ENCODE measurements at regions not wholly inside any gene's neighbourhood (a gene's known extent, or its start where the extent isn't known, plus 50 kb on each side); places are given as distances from the start of the nearest gene placed in this dataset.
A peak's percentile ranks its signal among the peaks of the same experiment; 100 is the strongest.

GRCh38 chr5:173457482-173457881, 129.3 kb upstream of the STC2 start:
- Histone ChIP-seq H3F3A (ENCODE audit: low read length, unreplicated experiment) (peaks cover 15% of the 10 kb centered on the region), H3K9me3 (ENCODE audit: low read length) (no peaks in the 10 kb centered on the region), H3K36me3 (ENCODE audit: low read depth, low read length) (no peaks in the 10 kb centered on the region), H2AFZ (ENCODE audit: low read length) (no peak overlapping the region), H3K9me2 (replicated peaks; ENCODE audit: low read length) (no peaks in the 10 kb centered on the region), H3K4me1 (ENCODE audit: insufficient read depth, low read length) (peaks cover 52% of the 10 kb centered on the region), H4K20me1 (ENCODE audit: low read length) (no peaks in the 10 kb centered on the region), H3K9ac (ENCODE audit: low read length) (peak overlapping the region; percentile 76), H3K4me3 (ENCODE audit: low read length) (no peak overlapping the region), H3K79me2 (ENCODE audit: low read length) (no peaks in the 10 kb centered on the region), H3K4me2 (ENCODE audit: low read length) (peak overlapping the region; percentile 56), H3K27me3 (ENCODE audit: low read length) (no peaks in the 10 kb centered on the region), H3K27ac (ENCODE audit: low read length) (peak overlapping the region; percentile 95)
- TSS peak; percentile 38 for BruUV-seq (replicated peaks)
- intact Hi-C loops (cut with micrococcal nuclease), result loop anchor here (10.0 kb wide), 1 partner anchor 683 kb away; the partner anchor contains the start of gene DUSP1
- TF ChIP-seq EZH2phosphoT487 (IDR thresholded peaks at IDR 0.05; ENCODE audit: borderline replicate concordance, low read length), result no peak
- TF ChIP-seq EZH2 (IDR thresholded peaks at IDR 0.05; ENCODE audit: low read length, unreplicated experiment), result no peak
- no peak for TF ChIP-seq CTCF (conservative IDR thresholded peaks at IDR 0.05; ENCODE audit: low read depth, low read length)
- POLR2A ChIA-PET (ENCODE audit: unreplicated experiment), result no interaction called here
- ATAC-seq (no peak), DNase-seq (peak; percentile 21)
- CTCF ChIA-PET, result interaction anchor here (1.4 kb wide), 1 partner anchor 15 kb away, joined by 5 read pairs; no protein-coding TSS in a partner anchor

GRCh38 chr5:173456751-173457171, 128.5 kb upstream of the STC2 start:
- DNase-seq, result peak; percentile 98
- Histone ChIP-seq H3K9me2 (replicated peaks; ENCODE audit: low read length) (no peaks in the 10 kb centered on the region), H3K36me3 (ENCODE audit: low read depth, low read length) (no peaks in the 10 kb centered on the region), H3K4me1 (ENCODE audit: insufficient read depth, low read length) (peaks cover 59% of the 10 kb centered on the region), H3K9ac (ENCODE audit: low read length) (peak overlapping the region; percentile 90), H3K27me3 (ENCODE audit: low read length) (no peaks in the 10 kb centered on the region), H3K4me3 (ENCODE audit: low read length) (no peak overlapping the region), H4K20me1 (ENCODE audit: low read length) (no peaks in the 10 kb centered on the region), H3K4me2 (ENCODE audit: low read length) (peak overlapping the region; percentile 56), H3F3A (ENCODE audit: low read length, unreplicated experiment) (peaks cover 15% of the 10 kb centered on the region), H2AFZ (ENCODE audit: low read length) (no peak overlapping the region), H3K79me2 (ENCODE audit: low read length) (no peaks in the 10 kb centered on the region), H3K9me3 (ENCODE audit: low read length) (no peaks in the 10 kb centered on the region), H3K27ac (ENCODE audit: low read length) (peak overlapping the region; percentile 95)
- intact Hi-C loops (cut with micrococcal nuclease), result loop anchor here (10.0 kb wide), 1 partner anchor 682 kb away; the partner anchor contains the start of gene DUSP1
- ATAC-seq, result peak; percentile 56
- ChIA-PET POLR2A (ENCODE audit: unreplicated experiment) (interaction anchor here (0.8 kb wide), 1 partner anchor 127 kb away, joined by 4 read pairs; no protein-coding TSS in a partner anchor), CTCF (interaction anchor here (1.4 kb wide), 1 partner anchor 16 kb away, joined by 5 read pairs; no protein-coding TSS in a partner anchor)
- no TSS peak for BruUV-seq (replicated peaks)
- no peak for TF ChIP-seq EZH2phosphoT487 (IDR thresholded peaks at IDR 0.05; ENCODE audit: borderline replicate concordance, low read length)
- TF ChIP-seq EZH2 (IDR thresholded peaks at IDR 0.05; ENCODE audit: low read length, unreplicated experiment), result no peak
- TF ChIP-seq CTCF (conservative IDR thresholded peaks at IDR 0.05; ENCODE audit: low read depth, low read length), result no peak

GRCh38 chr5:173456181-173456580, 128.0 kb upstream of the STC2 start:
- TF ChIP-seq EZH2 (IDR thresholded peaks at IDR 0.05; ENCODE audit: low read length, unreplicated experiment), result no peak
- TF ChIP-seq CTCF (conservative IDR thresholded peaks at IDR 0.05; ENCODE audit: low read depth, low read length), result no peak
- TSS peak; percentile 83 for BruUV-seq (replicated peaks)
- Histone ChIP-seq H3K9ac (ENCODE audit: low read length) (peak overlapping the region; percentile 90), H3K9me3 (ENCODE audit: low read length) (no peaks in the 10 kb centered on the region), H3F3A (ENCODE audit: low read length, unreplicated experiment) (peaks cover 15% of the 10 kb centered on the region), H3K27ac (ENCODE audit: low read length) (peak overlapping the region; percentile 95), H2AFZ (ENCODE audit: low read length) (no peak overlapping the region), H3K36me3 (ENCODE audit: low read depth, low read length) (no peaks in the 10 kb centered on the region), H3K4me1 (ENCODE audit: insufficient read depth, low read length) (peaks cover 64% of the 10 kb centered on the region), H3K4me2 (ENCODE audit: low read length) (peak overlapping the region; percentile 44), H4K20me1 (ENCODE audit: low read length) (no peaks in the 10 kb centered on the region), H3K4me3 (ENCODE audit: low read length) (no peak overlapping the region), H3K27me3 (ENCODE audit: low read length) (no peaks in the 10 kb centered on the region), H3K79me2 (ENCODE audit: low read length) (no peaks in the 10 kb centered on the region), H3K9me2 (replicated peaks; ENCODE audit: low read length) (no peaks in the 10 kb centered on the region)
- ATAC-seq, result no peak
- no peak for DNase-seq
- CTCF ChIA-PET, result no interaction called here
- POLR2A ChIA-PET (ENCODE audit: unreplicated experiment), result no interaction called here
- intact Hi-C loops (cut with micrococcal nuclease), result loop anchor here (10.0 kb wide), 1 partner anchor 681 kb away; the partner anchor contains the start of gene DUSP1

Data from PC-3 (cell line).